Natural killer cell (primary cell): ENCODE measurements at regions not wholly inside any gene's neighbourhood (a gene's known extent, or its start where the extent isn't known, plus 50 kb on each side); places are given as distances from the start of the nearest gene placed in this dataset.

Experiments used
- ATAC-seq, 3 donors: fragments of 150-1000 bp in 2 of 3; fragments of 200-7000 bp in 1 of 3; cut with Tn5 transposase; 1 replicate in 1 of 3; 2 replicates in 2 of 3; pipeline ENCODE4 v1.10.0; 2021; ENCODE audit warnings: mild to moderate bottlenecking in 2 of 3, moderate library complexity in 2 of 3
- DNase-seq, 2 donors: peaks; one replicate each; pipeline versions ENCODE4 v3.0.0 to v3.0.0-alpha.2; 2013 to 2021; ENCODE audit warnings: mixed read lengths in 1 of 2
- H3K27ac ChIP-seq: one replicate; pipeline ENCODE4 v1.5.1; 2013; ENCODE audit warnings: mild to moderate bottlenecking, low read length
- H3K27me3 ChIP-seq: one replicate; pipeline ENCODE4 v1.6.1; 2013; ENCODE audit warnings: low read length; ENCODE audit not compliant: control insufficient read depth, insufficient read depth
- H3K36me3 ChIP-seq: one replicate; pipeline ENCODE4 v1.6.1; 2013; ENCODE audit warnings: low read length; ENCODE audit not compliant: control insufficient read depth, insufficient read depth
- H3K4me1 ChIP-seq: one replicate; pipeline ENCODE4 v1.6.1; 2013; ENCODE audit warnings: low read length; ENCODE audit not compliant: control insufficient read depth, insufficient read depth
- H3K4me3 ChIP-seq: one replicate; pipeline ENCODE4 v1.5.1; 2013; ENCODE audit warnings: low read length
- H3K9me3 ChIP-seq: one replicate; pipeline ENCODE4 v1.6.1; 2013; ENCODE audit warnings: low read length; ENCODE audit not compliant: control insufficient read depth, insufficient read depth
- H3K27ac Mint-ChIP-seq, 2 donors: one replicate each; pipeline ENCODE4 v1.8.0; 2022; ENCODE audit warnings: mild to moderate bottlenecking in 2 of 2, mixed read lengths in 2 of 2, moderate library complexity in 1 of 2
- H3K27me3 Mint-ChIP-seq, 2 donors: one replicate each; pipeline ENCODE4 v1.8.0; 2022; ENCODE audit warnings: low read depth in 2 of 2, mixed read lengths in 2 of 2
- H3K36me3 Mint-ChIP-seq: one replicate; pipeline ENCODE4 v1.8.0; 2022; ENCODE audit warnings: mixed read lengths
- H3K4me1 Mint-ChIP-seq, 2 donors: one replicate each; pipeline ENCODE4 v1.8.0; 2022; ENCODE audit warnings: mixed read lengths in 2 of 2
- H3K4me3 Mint-ChIP-seq: one replicate; pipeline ENCODE4 v1.8.0; 2022; ENCODE audit warnings: mild to moderate bottlenecking, moderate library complexity, mixed read lengths
- H3K9me3 Mint-ChIP-seq, 2 donors: one replicate each; pipeline ENCODE4 v1.8.0; 2022; ENCODE audit warnings: mixed read lengths in 2 of 2
- WGBS: methylation state at CpG from one replicate; pipeline ENCODE4 v1.1.7; 2013; ENCODE audit warnings: missing lambda C conversion rate; ENCODE audit not compliant: insufficient coverage; 5-methylcytosine and 5-hydroxymethylcytosine counted together
- intact Hi-C: fragments of 100-400 bp; cut with micrococcal nuclease; formaldehyde crosslinking; loops from one replicate; pipeline ENCODE4 v1.14.2; 2022
- TF ChIP-seq, protein P1 (sequence below): fragments of 200-600 bp; IDR thresholded peaks from one replicate; pipeline ENCODE4 v1.8.0; 2022; ENCODE audit warnings: antibody characterized with exemption

DNA sequence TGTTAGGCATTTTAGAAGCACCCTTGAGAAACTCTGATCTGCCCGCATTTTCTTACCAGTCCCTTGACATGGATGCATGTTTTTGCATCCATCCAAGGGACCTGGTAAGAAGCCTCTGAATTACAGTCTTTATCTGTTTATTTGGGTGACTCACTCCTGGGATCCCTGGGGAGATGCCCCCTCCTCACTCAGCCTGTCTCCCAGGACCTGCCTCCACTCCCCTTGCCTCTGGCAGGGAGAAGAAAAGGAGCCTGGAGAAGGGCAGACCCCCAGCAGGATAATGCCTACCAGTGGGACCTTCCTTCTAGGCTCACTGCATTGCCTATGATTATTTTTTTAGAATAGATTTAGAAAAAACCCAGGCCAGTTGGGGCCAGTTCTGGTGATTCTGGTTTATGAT, 329.4 kb downstream of the PTTG2 start:
- no peaks in the 10 kb centered on the region for H3K4me1 Mint-ChIP-seq
- no peak overlapping the region for H3K27ac Mint-ChIP-seq
- DNase-seq (no peak), ATAC-seq (no peak)
- peaks cover 4 to 15% of the 10 kb centered on the region in 2 donors for H3K27me3 Mint-ChIP-seq
- H3K36me3 Mint-ChIP-seq = peaks cover 18% of the 10 kb centered on the region
- TF ChIP-seq, protein P1, sequence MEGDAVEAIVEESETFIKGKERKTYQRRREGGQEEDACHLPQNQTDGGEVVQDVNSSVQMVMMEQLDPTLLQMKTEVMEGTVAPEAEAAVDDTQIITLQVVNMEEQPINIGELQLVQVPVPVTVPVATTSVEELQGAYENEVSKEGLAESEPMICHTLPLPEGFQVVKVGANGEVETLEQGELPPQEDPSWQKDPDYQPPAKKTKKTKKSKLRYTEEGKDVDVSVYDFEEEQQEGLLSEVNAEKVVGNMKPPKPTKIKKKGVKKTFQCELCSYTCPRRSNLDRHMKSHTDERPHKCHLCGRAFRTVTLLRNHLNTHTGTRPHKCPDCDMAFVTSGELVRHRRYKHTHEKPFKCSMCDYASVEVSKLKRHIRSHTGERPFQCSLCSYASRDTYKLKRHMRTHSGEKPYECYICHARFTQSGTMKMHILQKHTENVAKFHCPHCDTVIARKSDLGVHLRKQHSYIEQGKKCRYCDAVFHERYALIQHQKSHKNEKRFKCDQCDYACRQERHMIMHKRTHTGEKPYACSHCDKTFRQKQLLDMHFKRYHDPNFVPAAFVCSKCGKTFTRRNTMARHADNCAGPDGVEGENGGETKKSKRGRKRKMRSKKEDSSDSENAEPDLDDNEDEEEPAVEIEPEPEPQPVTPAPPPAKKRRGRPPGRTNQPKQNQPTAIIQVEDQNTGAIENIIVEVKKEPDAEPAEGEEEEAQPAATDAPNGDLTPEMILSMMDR = no peak
- H3K4me3 Mint-ChIP-seq = no peak overlapping the region
- Histone ChIP-seq H3K27ac (no peak overlapping the region), H3K27me3 (no peaks in the 10 kb centered on the region), H3K36me3 (no peaks in the 10 kb centered on the region), H3K4me1 (no peaks in the 10 kb centered on the region), H3K9me3 (peaks cover 6% of the 10 kb centered on the region), H3K4me3 (no peak overlapping the region)
- H3K9me3 Mint-ChIP-seq = peaks cover 2 to 4% of the 10 kb centered on the region in 2 donors
- whole genome bisulfite sequencing = 100% methylated on average over 1 of the region's 1 CpG
- intact Hi-C loops = no loop called here

DNA sequence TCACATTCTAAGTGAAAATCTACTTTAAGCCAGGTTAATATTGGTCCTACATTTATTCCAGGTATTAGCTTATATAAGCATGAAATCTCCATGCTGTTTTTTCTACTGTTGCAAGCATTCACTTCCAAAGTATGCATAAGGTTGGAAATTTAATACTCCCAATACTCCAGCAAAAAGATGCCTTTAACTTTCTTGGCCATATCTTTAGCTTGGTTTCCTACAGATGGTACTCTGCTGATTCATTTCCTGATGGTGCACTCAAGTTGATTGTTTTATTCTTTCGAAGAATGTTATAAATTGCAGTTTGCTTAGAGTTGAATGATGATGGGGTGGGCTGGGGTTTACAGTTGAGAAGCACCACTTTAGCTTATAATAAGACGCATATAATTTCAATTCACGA, 330.2 kb downstream of the PTTG2 start:
- DNase-seq (no peak), ATAC-seq (no peak)
- Histone ChIP-seq H3K27ac (no peak overlapping the region), H3K4me1 (no peaks in the 10 kb centered on the region), H3K27me3 (no peaks in the 10 kb centered on the region), H3K9me3 (peaks cover 6% of the 10 kb centered on the region), H3K4me3 (no peak overlapping the region), H3K36me3 (no peaks in the 10 kb centered on the region)
- peaks cover 2 to 4% of the 10 kb centered on the region in 2 donors for H3K9me3 Mint-ChIP-seq
- H3K4me3 Mint-ChIP-seq = no peak overlapping the region
- intact Hi-C loops = no loop called here
- H3K27ac Mint-ChIP-seq = no peak overlapping the region
- 0% methylated on average over 1 of the region's 3 CpGs for WGBS
- H3K4me1 Mint-ChIP-seq = no peaks in the 10 kb centered on the region
- peaks cover 21% of the 10 kb centered on the region for H3K36me3 Mint-ChIP-seq
- TF ChIP-seq, protein P1 = no peak
- peaks cover 4 to 16% of the 10 kb centered on the region in 2 donors for H3K27me3 Mint-ChIP-seq

DNA sequence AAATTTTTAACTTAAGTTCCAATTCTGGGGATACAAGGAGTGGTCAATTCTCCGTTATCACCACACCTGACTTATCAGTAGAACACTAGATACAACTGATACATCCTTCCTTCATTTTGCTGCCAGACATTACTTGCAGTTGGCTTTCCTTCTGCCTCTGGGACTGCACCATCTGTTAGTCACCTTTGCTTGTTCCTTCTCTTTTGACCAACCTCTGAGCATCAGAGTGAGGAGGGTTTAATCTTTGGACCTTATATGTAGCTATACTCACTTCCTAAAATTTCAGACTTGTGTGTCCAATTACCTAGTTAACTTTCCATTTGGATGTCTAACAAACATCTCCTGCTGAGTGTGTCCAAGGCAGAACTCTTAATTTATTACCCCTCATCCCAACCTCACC, 330.7 kb downstream of the PTTG2 start:
- TF ChIP-seq, protein P1 = no peak
- H3K36me3 ChIP-seq = no peaks in the 10 kb centered on the region
- ATAC-seq = no peak
- H3K4me3 ChIP-seq = no peak overlapping the region
- intact Hi-C loops = no loop called here
- no peak overlapping the region for H3K27ac ChIP-seq
- no peaks in the 10 kb centered on the region for H3K4me1 ChIP-seq
- no peak overlapping the region for H3K4me3 Mint-ChIP-seq
- H3K27ac Mint-ChIP-seq = no peak overlapping the region
- 78% methylated on average over 1 of the region's 1 CpG for WGBS
- DNase-seq = no peak
- no peaks in the 10 kb centered on the region for H3K4me1 Mint-ChIP-seq
- H3K9me3 ChIP-seq = peaks cover 6% of the 10 kb centered on the region
- peaks cover 2 to 4% of the 10 kb centered on the region in 2 donors for H3K9me3 Mint-ChIP-seq
- H3K27me3 Mint-ChIP-seq = peaks cover 4 to 16% of the 10 kb centered on the region in 2 donors
- H3K36me3 Mint-ChIP-seq = peaks cover 21% of the 10 kb centered on the region
- no peaks in the 10 kb centered on the region for H3K27me3 ChIP-seq

DNA sequence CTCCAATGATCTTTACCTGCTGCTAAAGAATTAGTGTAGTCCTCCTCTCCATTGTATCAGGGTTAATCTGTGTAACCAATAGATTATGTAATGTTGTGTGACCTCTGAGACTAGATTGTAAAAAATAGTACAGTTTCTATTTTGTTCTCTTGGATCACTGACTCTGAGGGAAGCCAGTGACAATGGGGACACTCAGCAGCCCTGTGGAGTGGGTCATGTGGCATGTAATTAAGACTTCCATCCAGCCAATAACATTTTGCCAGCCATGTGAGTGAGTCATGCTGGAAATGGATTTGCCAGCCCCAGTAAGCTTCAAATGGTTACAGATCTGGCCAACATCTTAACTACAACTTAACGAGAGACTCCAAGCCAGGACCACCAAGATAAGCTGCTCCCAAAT, 332.3 kb downstream of the PTTG2 start:
- no peak overlapping the region for H3K27ac Mint-ChIP-seq
- no peak overlapping the region for H3K27ac ChIP-seq
- H3K9me3 Mint-ChIP-seq = peaks cover 2 to 4% of the 10 kb centered on the region in 2 donors
- H3K4me1 Mint-ChIP-seq = no peaks in the 10 kb centered on the region
- ATAC-seq (no peak), DNase-seq (no peak)
- H3K36me3 ChIP-seq = no peaks in the 10 kb centered on the region
- intact Hi-C loops = no loop called here
- H3K27me3 Mint-ChIP-seq = peaks cover 4 to 16% of the 10 kb centered on the region in 2 donors
- no peaks in the 10 kb centered on the region for H3K27me3 ChIP-seq
- H3K9me3 ChIP-seq = peaks cover 6% of the 10 kb centered on the region
- H3K4me3 Mint-ChIP-seq = no peak overlapping the region
- no CpG with 5 or more reads among the region's 1 CpG for WGBS
- H3K4me1 ChIP-seq = no peaks in the 10 kb centered on the region
- TF ChIP-seq, protein P1 = no peak
- no peak overlapping the region for H3K4me3 ChIP-seq
- H3K36me3 Mint-ChIP-seq = peaks cover 21% of the 10 kb centered on the region
